22Rv1 (cell line): ENCODE measurements at regions not wholly inside any gene's neighbourhood (a gene's known extent, or its start where the extent isn't known, plus 50 kb on each side); places are given as distances from the start of the nearest gene placed in this dataset.
"Not testable (repeated sequence)": the region's sequence is repeated elsewhere in the genome, so short reads cannot be mapped to it uniquely, and the experiment has no call there.

Source experiments
- H3K27ac ChIP-seq: fragments of 450-650 bp; 2 replicates; pipeline ENCODE4 v1.5.1; 2017
- ZFX ChIP-seq: fragments of 450-650 bp; IDR thresholded peaks from 2 replicates; pipeline ENCODE4 v1.6.1; 2017; ENCODE audit warnings: antibody characterized with exemption, borderline replicate concordance
- TF ChIP-seq, protein P1 (sequence below): fragments of 450-650 bp; IDR thresholded peaks from 2 replicates; pipeline ENCODE4 v1.5.1; 2017; ENCODE audit warnings: mild to moderate bottlenecking

GRCh38 chr6:27797960-27798359 is 114.2 kb downstream of the OR2B2 start:
- H3K27ac ChIP-seq = no peak overlapping the region
- TF ChIP-seq, protein P1, sequence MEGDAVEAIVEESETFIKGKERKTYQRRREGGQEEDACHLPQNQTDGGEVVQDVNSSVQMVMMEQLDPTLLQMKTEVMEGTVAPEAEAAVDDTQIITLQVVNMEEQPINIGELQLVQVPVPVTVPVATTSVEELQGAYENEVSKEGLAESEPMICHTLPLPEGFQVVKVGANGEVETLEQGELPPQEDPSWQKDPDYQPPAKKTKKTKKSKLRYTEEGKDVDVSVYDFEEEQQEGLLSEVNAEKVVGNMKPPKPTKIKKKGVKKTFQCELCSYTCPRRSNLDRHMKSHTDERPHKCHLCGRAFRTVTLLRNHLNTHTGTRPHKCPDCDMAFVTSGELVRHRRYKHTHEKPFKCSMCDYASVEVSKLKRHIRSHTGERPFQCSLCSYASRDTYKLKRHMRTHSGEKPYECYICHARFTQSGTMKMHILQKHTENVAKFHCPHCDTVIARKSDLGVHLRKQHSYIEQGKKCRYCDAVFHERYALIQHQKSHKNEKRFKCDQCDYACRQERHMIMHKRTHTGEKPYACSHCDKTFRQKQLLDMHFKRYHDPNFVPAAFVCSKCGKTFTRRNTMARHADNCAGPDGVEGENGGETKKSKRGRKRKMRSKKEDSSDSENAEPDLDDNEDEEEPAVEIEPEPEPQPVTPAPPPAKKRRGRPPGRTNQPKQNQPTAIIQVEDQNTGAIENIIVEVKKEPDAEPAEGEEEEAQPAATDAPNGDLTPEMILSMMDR = no peak
- no peak for TF ChIP-seq ZFX

- H3K27ac ChIP-seq = peak overlapping the region; percentile 30; the same call in 1 of the 2 replicates
Measured at GRCh38 chr6:27796736-27797481, 115.3 kb downstream of the OR2B2 start.

DNA sequence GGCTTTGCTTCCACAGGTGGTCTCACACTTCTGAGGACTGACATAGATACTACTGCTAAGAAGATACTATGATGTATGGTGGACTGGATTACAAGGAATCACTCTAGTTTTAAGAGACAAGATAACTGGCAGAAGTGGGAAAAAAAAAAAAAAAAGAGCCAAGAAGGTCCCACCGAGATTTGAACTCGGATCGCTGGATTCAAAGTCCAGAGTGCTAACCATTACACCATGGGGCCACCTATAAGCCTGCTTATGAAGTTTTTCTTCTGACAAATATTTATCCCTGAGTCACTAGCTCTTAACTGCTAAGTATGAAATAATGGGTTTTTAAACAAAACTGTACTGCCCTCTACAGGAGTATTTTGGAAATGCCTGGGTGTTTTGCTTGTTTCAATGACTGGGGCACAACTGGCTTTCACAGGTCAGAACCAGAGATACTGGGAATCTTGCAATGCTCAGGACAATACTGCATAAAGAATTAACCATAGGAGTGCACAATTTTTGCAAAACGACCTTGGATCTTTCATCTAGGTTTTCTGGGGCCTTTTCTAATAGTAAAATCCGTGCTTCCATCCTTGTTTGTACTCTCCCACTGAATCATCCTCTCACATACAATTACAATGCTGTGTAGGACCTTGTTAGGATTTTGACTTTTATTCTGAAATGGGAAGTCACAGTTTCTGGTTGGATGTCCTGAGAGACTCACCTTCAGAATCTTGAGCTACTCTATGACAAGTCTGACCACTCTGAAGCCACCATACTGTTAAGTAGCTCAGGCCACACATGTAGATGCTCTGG is 116.3 kb downstream of the OR2B2 start:
- TF ChIP-seq, protein P1 = peak; percentile 80
- no peak for TF ChIP-seq ZFX
- H3K27ac ChIP-seq = peak overlapping the region; percentile 30

DNA sequence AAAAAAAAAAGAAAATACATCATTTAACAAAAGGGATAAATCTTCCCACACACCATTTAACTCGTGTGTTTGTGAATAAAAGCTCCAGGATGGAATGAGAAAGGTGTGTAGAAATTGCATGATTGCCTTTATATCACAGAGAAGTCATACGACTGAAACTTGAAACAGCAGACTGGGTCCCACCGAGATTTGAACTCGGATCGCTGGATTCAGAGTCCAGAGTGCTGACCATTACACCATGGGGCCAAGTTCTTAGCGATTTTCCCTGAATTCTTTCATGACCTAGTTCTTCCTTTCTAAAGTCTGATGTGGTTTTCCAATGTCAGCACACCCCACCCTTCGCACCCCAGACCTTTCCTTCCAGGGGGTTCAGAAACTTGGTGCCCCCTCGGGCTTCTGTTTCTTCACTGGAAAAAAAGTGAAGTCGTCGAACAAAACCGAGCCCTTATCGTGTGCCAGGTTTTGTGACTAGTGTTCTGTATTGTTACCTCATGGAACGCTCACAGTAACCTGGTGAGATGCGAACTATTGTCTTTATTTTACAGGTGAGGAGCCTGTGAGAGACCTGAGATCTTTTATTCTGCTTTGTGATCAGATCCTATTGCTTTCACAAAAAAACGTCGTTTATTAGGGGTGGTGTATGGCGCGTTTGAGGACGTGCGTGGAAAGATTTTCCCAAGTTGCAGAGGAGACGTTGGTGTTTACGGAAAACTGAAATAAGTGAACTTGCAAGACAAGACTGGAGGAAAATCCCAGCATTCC is 120.8 kb downstream of the OR2B2 start:
- peak overlapping the region; percentile 94 for H3K27ac ChIP-seq
- no peak for TF ChIP-seq ZFX
- TF ChIP-seq, protein P1 = no peak

GRCh38 chr6:27788376-27788775 is 123.8 kb downstream of the OR2B2 start:
- not testable (repeated sequence) for H3K27ac ChIP-seq

GRCh38 chr6:27786048-27786447 is 126.1 kb downstream of the OR2B2 start:
- H3K27ac ChIP-seq = no peak overlapping the region
- TF ChIP-seq, protein P1 = no peak
- TF ChIP-seq ZFX = no peak

DNA sequence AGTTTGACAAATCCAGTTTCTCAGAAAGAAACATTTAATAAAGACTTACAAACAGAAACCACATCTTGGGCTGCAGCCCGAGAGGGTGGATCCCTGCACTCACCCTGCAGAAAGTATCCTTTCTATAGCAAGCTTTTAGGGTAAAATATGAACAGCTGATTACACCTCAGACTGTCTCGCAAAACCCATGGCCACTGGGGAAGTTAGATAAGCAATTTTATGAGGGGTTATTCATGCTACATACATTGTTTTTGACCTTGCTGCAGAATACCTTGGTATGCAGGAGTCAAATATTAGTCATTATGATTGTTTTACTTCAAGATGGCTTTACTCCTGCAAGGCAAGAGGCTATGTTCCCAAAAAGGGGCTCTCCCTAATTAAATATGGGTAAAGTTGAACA is 126.9 kb downstream of the OR2B2 start:
- TF ChIP-seq, protein P1 = no peak
- TF ChIP-seq ZFX = no peak

GRCh38 chr6:27782748-27783147 is 129.4 kb downstream of the OR2B2 start:
- H3K27ac ChIP-seq = no peak overlapping the region
- TF ChIP-seq ZFX = no peak
- TF ChIP-seq, protein P1 = no peak

More for the DNA sequence above, 126.9 kb downstream of the OR2B2 start:
- no peak overlapping the region for H3K27ac ChIP-seq
